H54 (cell line): ENCODE measurements at regions not wholly inside any gene's neighbourhood (a gene's known extent, or its start where the extent isn't known, plus 50 kb on each side); places are given as distances from the start of the nearest gene placed in this dataset.
"Not testable (repeated sequence)": the region's sequence is repeated elsewhere in the genome, so short reads cannot be mapped to it uniquely, and the experiment has no call there.

Experiments
- DNase-seq: peaks from one replicate; pipeline ENCODE4 v3.0.0; 2011; ENCODE audit warnings: low spot score, mixed read lengths; ENCODE audit not compliant: insufficient read length
- FAIRE-seq: peaks from 3 replicates; lab custom pipeline; 2011; peaks lifted over from hg19 to GRCh38; lab: Jason Lieb, UNC
- POLR2A ChIP-seq: IDR thresholded peaks from 2 replicates; pipeline ENCODE4 v1.6.1; 2011; ENCODE audit warnings: low read depth, mild to moderate bottlenecking, low read length

- TF ChIP-seq POLR2A = no peak
- DNase-seq = no peak
- FAIRE-seq = no peak
Measured at GRCh38 chr4:103499094-103499493, 220.7 kb downstream of the TACR3 start.

GRCh38 chr4:103498161-103499070 is 221.4 kb downstream of the TACR3 start:
- no peak for TF ChIP-seq POLR2A
- DNase-seq (peak; percentile 3), FAIRE-seq (no peak)

GRCh38 chr4:103497692-103498091 is 222.1 kb downstream of the TACR3 start:
- no peak for FAIRE-seq
- no peak for TF ChIP-seq POLR2A
- no peak for DNase-seq

GRCh38 chr4:103496800-103497199 is 223.0 kb downstream of the TACR3 start:
- no peak for FAIRE-seq

GRCh38 chr4:103493450-103494159 is 226.2 kb downstream of the TACR3 start:
- FAIRE-seq (no peak), DNase-seq (no peak)
- TF ChIP-seq POLR2A = no peak

More at GRCh38 chr4:103496800-103497199, 223.0 kb downstream of the TACR3 start:
- DNase-seq = no peak
- no peak for TF ChIP-seq POLR2A

- not testable (repeated sequence) for FAIRE-seq, DNase-seq
Measured at GRCh38 chr4:103485296-103485695, 234.5 kb downstream of the TACR3 start.

- no peak for FAIRE-seq
- DNase-seq = no peak
- no peak for TF ChIP-seq POLR2A
Measured at GRCh38 chr4:103484521-103484920, 235.3 kb downstream of the TACR3 start.

GRCh38 chr4:103482893-103483292 is 236.9 kb downstream of the TACR3 start:
- FAIRE-seq = no peak
- no peak for DNase-seq
- TF ChIP-seq POLR2A = no peak

- DNase-seq (no peak), FAIRE-seq (no peak)
- no peak for TF ChIP-seq POLR2A
Measured at GRCh38 chr4:103482471-103482870, 237.3 kb downstream of the TACR3 start.

GRCh38 chr4:103478734-103479133 is 241.1 kb downstream of the TACR3 start:
- no peak for TF ChIP-seq POLR2A
- FAIRE-seq = no peak
- DNase-seq = no peak

- DNase-seq (no peak), FAIRE-seq (no peak)
- TF ChIP-seq POLR2A = no peak
Measured at GRCh38 chr4:103478210-103478609, 241.6 kb downstream of the TACR3 start.

- FAIRE-seq (no peak), DNase-seq (no peak)
- no peak for TF ChIP-seq POLR2A
Measured at GRCh38 chr4:103457566-103457965, 259.4 kb upstream of the CENPE start.

GRCh38 chr4:103451341-103451740 is 253.2 kb upstream of the CENPE start:
- DNase-seq (no peak), FAIRE-seq (no peak)
- TF ChIP-seq POLR2A = no peak

- DNase-seq (no peak), FAIRE-seq (no peak)
- TF ChIP-seq POLR2A = no peak
Measured at GRCh38 chr4:103450693-103451092, 252.6 kb upstream of the CENPE start.
